DOHH2 (cell line): ENCODE measurements at regions not wholly inside any gene's neighbourhood (a gene's known extent, or its start where the extent isn't known, plus 50 kb on each side); places are given as distances from the start of the nearest gene placed in this dataset.

Source experiments
- EZH2phosphoT487 ChIP-seq: fragments of 200-600 bp; sonication (generic); IDR thresholded peaks from 2 replicates; pipeline ENCODE4 v1.6.1; 2017; ENCODE audit warnings: borderline replicate concordance, mild to moderate bottlenecking, antibody characterized with exemption, low read length, moderate library complexity, mixed read lengths
- TF ChIP-seq, protein P1 (sequence below): fragments of 200-600 bp; sonication (generic); IDR thresholded peaks from one replicate; pipeline ENCODE4 v1.5.1; 2014; ENCODE audit warnings: antibody characterized with exemption, mild to moderate bottlenecking, low read depth, low read length; ENCODE audit not compliant: poor library complexity, severe bottlenecking

DNA sequence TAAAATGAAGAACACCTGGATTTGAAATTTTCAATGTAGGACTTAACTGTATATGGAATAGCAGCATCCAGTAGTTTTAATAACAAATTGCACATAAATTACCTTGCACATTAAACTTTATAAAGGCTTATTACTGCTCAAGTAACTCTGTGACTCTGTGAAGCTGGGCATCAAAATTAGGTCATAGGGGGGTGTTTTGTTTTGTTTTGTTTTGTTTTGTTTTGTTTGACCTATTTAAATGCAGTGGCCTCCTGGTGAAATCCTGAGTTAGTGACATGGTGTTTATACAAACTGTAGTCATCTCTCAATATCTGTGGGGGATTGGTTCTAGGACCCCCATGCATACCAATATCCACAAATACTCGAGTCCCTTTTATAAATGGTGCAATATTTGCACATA lies 51.9 kb upstream of the ADAD1 start:
- TF ChIP-seq EZH2phosphoT487: no peak
- TF ChIP-seq, protein P1, sequence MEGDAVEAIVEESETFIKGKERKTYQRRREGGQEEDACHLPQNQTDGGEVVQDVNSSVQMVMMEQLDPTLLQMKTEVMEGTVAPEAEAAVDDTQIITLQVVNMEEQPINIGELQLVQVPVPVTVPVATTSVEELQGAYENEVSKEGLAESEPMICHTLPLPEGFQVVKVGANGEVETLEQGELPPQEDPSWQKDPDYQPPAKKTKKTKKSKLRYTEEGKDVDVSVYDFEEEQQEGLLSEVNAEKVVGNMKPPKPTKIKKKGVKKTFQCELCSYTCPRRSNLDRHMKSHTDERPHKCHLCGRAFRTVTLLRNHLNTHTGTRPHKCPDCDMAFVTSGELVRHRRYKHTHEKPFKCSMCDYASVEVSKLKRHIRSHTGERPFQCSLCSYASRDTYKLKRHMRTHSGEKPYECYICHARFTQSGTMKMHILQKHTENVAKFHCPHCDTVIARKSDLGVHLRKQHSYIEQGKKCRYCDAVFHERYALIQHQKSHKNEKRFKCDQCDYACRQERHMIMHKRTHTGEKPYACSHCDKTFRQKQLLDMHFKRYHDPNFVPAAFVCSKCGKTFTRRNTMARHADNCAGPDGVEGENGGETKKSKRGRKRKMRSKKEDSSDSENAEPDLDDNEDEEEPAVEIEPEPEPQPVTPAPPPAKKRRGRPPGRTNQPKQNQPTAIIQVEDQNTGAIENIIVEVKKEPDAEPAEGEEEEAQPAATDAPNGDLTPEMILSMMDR: no peak
